Activated naive CD4-positive, alpha-beta T cell treated with anti-CD3 and anti-CD28 coated beads for 36 hours (primary cell): ENCODE measurements at regions not wholly inside any gene's neighbourhood (a gene's known extent, or its start where the extent isn't known, plus 50 kb on each side); places are given as distances from the start of the nearest gene placed in this dataset.

Source experiments
- CTCF ChIA-PET: fragments of 350-600 bp; sonication (Branson Sonifier 250); formaldehyde crosslinking; loops from one replicate; lab custom pipeline; 2021; ENCODE audit warnings: antibody characterized with exemption; lab: Charles Lee
- DNase-seq: peaks from one replicate; pipeline ENCODE4 v3.0.0-alpha.2; 2020
- H3K27ac Mint-ChIP-seq: one replicate; pipeline ENCODE4 v1.8.0; 2021; ENCODE audit warnings: mild to moderate bottlenecking, mixed read lengths
- H3K27me3 Mint-ChIP-seq: one replicate; pipeline ENCODE4 v1.8.0; 2021; ENCODE audit warnings: low read depth, mixed read lengths
- H3K36me3 Mint-ChIP-seq: one replicate; pipeline ENCODE4 v1.8.0; 2021; ENCODE audit warnings: low read depth, mixed read lengths
- H3K4me1 Mint-ChIP-seq: one replicate; pipeline ENCODE4 v1.8.0; 2021; ENCODE audit warnings: low read depth, mixed read lengths
- H3K4me3 Mint-ChIP-seq: one replicate; pipeline ENCODE4 v1.8.0; 2021; ENCODE audit warnings: mild to moderate bottlenecking, moderate library complexity, mixed read lengths
- H3K9me3 Mint-ChIP-seq: one replicate; pipeline ENCODE4 v1.8.0; 2021; ENCODE audit warnings: mixed read lengths
- intact Hi-C: fragments of 100-400 bp; cut with micrococcal nuclease; formaldehyde crosslinking; loops from one replicate; pipeline ENCODE4 v1.15.1; 2023

DNA sequence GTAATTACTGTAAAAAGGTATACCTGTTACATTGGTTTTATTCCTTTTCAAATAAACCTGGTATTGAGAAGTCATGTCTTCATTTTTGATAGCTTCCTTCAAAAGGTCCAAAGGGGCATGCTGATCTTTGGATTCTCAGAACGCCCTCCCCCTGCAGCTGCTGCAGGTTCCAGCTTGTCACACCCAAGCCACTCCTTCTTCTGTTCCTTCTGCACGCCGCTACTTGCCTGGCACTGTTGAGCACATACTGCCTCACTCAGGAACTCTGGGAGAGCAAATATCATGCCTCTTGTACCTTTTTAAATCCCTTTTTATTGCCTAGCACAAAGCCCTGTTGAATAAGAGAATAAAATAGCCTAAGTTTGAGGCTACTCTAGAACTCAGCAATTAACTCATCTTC, 136.9 kb downstream of the BARHL2 start:
- no peak for DNase-seq
- CTCF ChIA-PET: no interaction called here

DNA sequence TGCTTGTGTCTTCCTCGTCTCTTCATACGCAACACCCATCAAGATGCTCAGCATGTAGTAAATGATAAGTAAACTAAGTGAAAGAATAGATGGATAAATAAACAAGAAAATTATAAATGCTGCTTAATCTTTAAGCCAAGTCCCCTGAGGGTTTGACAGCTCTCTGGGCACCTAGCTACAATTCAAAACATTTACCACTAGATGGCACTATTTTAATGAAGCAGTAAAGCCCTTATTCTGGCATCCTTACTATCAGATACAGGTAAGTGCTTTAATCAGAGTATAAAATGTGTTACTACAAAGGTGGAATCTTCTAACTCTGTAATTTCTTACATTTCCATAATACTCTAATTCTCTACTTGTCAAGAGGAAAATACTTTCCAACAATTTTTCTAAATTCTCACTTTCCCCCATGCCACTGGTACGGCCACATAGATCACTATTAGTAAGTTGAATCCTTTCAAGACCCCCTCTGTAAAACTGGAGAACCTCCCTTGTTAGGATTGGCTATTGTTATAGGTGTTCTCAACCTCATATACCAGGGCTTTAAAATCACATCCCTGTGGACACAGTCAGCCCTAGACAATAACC, 137.8 kb downstream of the BARHL2 start:
- H3K27ac Mint-ChIP-seq: no peak overlapping the region
- H3K4me1 Mint-ChIP-seq: no peaks in the 10 kb centered on the region
- H3K9me3 Mint-ChIP-seq: no peaks in the 10 kb centered on the region
- intact Hi-C loops: loop anchor here (1.0 to 5.0 kb wide), 4 partner anchors 385 to 699 kb away; no protein-coding TSS in a partner anchor
- H3K27me3 Mint-ChIP-seq: peaks cover 6% of the 10 kb centered on the region
- no peaks in the 10 kb centered on the region for H3K36me3 Mint-ChIP-seq
- CTCF ChIA-PET: interaction anchor here (0.6 to 1.5 kb wide), 12 partner anchors 8 to 1363 kb away, joined by 3 to 14 read pairs (median 4); no protein-coding TSS in a partner anchor
- no peak for DNase-seq
- no peak overlapping the region for H3K4me3 Mint-ChIP-seq

More for the DNA sequence above, 136.9 kb downstream of the BARHL2 start:
- H3K27ac Mint-ChIP-seq: no peak overlapping the region
- no peaks in the 10 kb centered on the region for H3K9me3 Mint-ChIP-seq
- H3K4me3 Mint-ChIP-seq: no peak overlapping the region
- H3K27me3 Mint-ChIP-seq: peaks cover 6% of the 10 kb centered on the region
- H3K36me3 Mint-ChIP-seq: no peaks in the 10 kb centered on the region
- H3K4me1 Mint-ChIP-seq: no peaks in the 10 kb centered on the region
- intact Hi-C loops: no loop called here

DNA sequence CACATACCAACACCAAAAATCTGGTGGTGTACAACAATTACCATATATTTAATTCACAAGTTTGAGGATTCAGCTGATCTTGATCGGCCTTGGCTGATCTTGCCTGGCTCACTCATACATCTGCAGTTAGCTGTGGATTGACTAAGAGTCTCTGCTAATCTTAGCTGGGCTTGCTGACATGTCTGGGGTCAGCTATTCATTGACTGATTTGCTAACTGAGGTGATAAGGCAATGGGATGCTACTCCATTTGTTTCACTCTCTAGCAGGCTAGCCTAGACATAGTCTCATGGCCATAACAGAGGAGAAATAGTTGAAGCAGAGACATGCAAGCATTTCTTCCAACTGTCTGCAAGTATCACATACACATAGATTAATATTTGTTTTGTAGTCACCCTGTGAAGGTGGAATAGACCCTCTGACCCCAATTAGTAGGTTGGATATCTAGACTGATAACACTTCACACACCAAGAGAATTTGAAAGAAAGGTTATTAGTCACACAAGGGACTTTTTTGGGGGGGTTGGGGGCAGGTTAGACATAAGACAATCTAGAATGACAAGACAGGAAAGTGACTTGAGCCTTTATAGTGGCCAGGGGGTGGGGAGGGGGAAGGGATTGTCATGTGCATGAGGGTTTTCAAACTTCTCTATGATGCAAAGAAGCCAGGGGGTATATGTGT, 142.3 kb downstream of the BARHL2 start:
- Mint-ChIP-seq H3K36me3 (no peaks in the 10 kb centered on the region), H3K27ac (no peak overlapping the region), H3K9me3 (no peaks in the 10 kb centered on the region), H3K4me1 (no peaks in the 10 kb centered on the region), H3K27me3 (peaks cover 4% of the 10 kb centered on the region), H3K4me3 (no peak overlapping the region)
- DNase-seq: no peak
- intact Hi-C loops: loop anchor here (5.0 kb wide), 1 partner anchor 443 kb away; no protein-coding TSS in a partner anchor
- CTCF ChIA-PET: interaction anchor here (0.7 kb wide), 2 partner anchors 15 to 301 kb away, joined by 3 to 4 read pairs; no protein-coding TSS in a partner anchor

DNA sequence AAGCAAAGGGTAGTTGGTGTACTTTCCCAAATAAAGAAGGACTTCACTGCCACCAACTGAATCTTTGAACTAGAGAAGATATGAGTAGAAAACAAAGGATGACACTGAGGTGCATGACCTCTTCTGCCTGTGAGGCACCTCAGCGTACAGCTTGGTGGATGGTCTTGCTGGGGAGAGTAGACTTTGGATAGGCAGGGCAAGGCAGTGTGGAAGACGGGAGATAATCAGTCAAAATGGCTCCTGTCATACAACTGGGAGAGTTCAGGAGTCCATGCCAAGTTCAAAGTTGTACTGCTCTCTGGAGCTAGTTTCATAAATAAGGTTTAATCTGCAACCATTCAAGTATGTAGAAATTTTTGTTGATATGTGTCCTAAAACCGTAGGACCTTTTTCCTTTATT, 143.4 kb downstream of the BARHL2 start:
- Mint-ChIP-seq H3K4me3 (no peak overlapping the region), H3K9me3 (no peaks in the 10 kb centered on the region), H3K36me3 (no peaks in the 10 kb centered on the region), H3K4me1 (no peaks in the 10 kb centered on the region), H3K27me3 (peaks cover 4% of the 10 kb centered on the region), H3K27ac (no peak overlapping the region)
- DNase-seq: no peak
- CTCF ChIA-PET: interaction anchor here (0.6 kb wide), 1 partner anchor 133 kb away, joined by 3 read pairs; no protein-coding TSS in a partner anchor
- intact Hi-C loops: no loop called here

DNA sequence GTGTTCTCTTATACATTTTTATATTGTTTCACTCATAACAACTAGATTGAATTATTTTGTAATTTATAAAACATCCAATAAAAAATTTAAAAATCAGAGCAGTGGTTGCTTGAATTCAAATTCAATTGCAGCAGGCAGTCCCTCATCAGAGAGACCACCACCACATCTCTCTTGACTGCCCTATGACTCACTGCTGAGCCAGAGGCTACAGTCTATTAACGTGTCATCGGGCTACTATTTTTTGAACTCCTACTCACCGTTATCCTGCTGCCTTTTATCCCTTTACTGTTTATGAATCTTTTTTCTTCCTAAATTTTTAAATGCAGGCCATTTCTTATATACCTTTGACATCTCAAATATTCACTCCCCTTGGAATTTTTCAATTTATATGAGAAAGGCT, 144.7 kb downstream of the BARHL2 start:
- H3K36me3 Mint-ChIP-seq: no peaks in the 10 kb centered on the region
- intact Hi-C loops: no loop called here
- peaks cover 4% of the 10 kb centered on the region for H3K27me3 Mint-ChIP-seq
- no peak overlapping the region for H3K27ac Mint-ChIP-seq
- no peak overlapping the region for H3K4me3 Mint-ChIP-seq
- DNase-seq: no peak
- CTCF ChIA-PET: no interaction called here
- no peaks in the 10 kb centered on the region for H3K9me3 Mint-ChIP-seq
- no peaks in the 10 kb centered on the region for H3K4me1 Mint-ChIP-seq

DNA sequence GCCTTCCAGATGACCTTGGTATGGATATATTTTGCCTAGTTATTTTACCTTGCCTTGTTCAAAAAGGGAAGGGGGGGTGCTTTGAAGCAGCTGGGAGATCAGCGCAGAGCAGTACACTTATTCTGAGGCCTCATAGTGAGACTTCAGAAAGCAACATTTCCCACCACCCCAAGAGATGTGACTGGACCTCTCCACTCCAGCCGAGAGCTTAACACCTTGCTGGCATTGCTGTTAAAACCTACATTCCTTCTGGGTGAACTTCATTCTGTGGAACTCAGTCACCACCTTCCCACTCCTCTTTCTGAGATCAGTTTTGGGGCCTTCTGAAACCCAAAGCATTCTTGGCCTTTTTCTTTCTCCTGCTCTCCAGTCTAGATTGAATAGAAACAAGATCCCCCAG, 148.7 kb downstream of the BARHL2 start:
- H3K27ac Mint-ChIP-seq: no peak overlapping the region

DNA sequence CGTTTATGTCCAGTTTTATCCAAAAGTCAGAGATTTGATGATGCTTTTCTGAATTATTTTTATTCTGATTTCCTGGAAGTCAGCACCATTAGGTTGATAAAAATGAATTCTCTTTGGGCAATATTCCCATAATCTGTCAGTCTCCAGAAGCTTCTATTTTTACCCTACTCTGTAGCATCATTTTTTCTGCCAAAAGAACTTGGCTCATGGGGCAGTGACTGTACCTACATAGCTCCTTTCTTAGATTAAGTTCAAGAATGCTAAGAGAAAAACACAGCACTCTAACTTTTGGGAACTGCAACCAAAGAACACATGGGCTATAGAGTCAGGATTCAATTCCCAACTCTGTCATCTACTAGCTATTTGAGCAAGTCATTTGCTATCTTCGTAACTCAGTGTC, 152.9 kb downstream of the BARHL2 start:
- intact Hi-C loops: no loop called here
- no peak for DNase-seq
- no peak overlapping the region for H3K27ac Mint-ChIP-seq
- H3K27me3 Mint-ChIP-seq: peaks cover 4% of the 10 kb centered on the region
- H3K9me3 Mint-ChIP-seq: no peaks in the 10 kb centered on the region
- no peaks in the 10 kb centered on the region for H3K4me1 Mint-ChIP-seq
- no peaks in the 10 kb centered on the region for H3K36me3 Mint-ChIP-seq
- CTCF ChIA-PET: no interaction called here
- no peak overlapping the region for H3K4me3 Mint-ChIP-seq

More for the DNA sequence above, 148.7 kb downstream of the BARHL2 start:
- Mint-ChIP-seq H3K36me3 (no peaks in the 10 kb centered on the region), H3K4me1 (no peaks in the 10 kb centered on the region), H3K4me3 (no peak overlapping the region), H3K9me3 (no peaks in the 10 kb centered on the region), H3K27me3 (peaks cover 8% of the 10 kb centered on the region)
- DNase-seq: no peak
- CTCF ChIA-PET: interaction anchor here (2.0 kb wide), 1 partner anchor 11 kb away, joined by 10 read pairs; no protein-coding TSS in a partner anchor
- intact Hi-C loops: no loop called here

DNA sequence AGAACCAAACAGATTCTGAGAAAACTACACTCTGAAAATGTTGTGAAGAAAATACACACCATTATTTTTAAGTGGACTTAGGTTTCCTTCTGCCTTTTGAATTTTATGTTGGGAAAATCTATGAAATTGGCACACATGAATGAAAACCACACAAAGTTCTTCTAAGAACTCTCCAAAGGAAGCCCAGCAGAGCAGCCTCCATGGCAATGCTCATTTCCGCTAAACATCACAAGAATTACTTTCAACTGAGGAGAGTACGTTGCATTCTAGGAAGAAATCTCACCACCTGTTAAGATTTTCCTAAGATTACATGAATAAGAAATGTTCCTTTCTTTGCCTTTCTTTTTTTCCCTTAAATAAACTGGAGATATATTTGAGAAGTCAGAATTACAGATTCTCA, 154.2 kb downstream of the BARHL2 start:
- H3K4me3 Mint-ChIP-seq: no peak overlapping the region
- peaks cover 6% of the 10 kb centered on the region for H3K27me3 Mint-ChIP-seq
- CTCF ChIA-PET: no interaction called here
- H3K36me3 Mint-ChIP-seq: no peaks in the 10 kb centered on the region
- no peaks in the 10 kb centered on the region for H3K9me3 Mint-ChIP-seq
- intact Hi-C loops: no loop called here
- no peaks in the 10 kb centered on the region for H3K4me1 Mint-ChIP-seq
- no peak overlapping the region for H3K27ac Mint-ChIP-seq
- DNase-seq: no peak

DNA sequence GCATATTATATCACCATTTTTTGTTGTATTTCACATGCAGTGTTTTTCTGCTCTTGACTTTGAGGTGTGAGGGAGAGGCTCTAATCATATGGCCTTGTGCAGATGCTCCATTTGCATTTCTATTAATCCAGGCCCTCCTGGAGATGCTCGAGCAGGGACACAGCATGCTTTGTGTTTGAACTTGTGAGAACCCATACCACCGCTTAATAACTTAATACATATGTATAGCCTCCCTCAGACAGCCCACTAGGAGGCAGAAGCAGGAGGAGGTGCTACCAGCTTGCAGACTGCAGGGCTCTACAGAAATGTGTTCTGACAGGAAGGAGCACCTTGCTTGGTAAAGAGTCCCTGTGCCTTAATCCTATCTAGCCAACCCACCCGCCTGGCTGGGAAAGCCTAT, 155.2 kb downstream of the BARHL2 start:
- Mint-ChIP-seq H3K9me3 (no peaks in the 10 kb centered on the region), H3K27ac (no peak overlapping the region), H3K4me3 (no peak overlapping the region), H3K27me3 (peaks cover 6% of the 10 kb centered on the region), H3K4me1 (no peaks in the 10 kb centered on the region), H3K36me3 (no peaks in the 10 kb centered on the region)
- DNase-seq: no peak
- CTCF ChIA-PET: interaction anchor here (0.5 kb wide), 1 partner anchor 179 kb away, joined by 4 read pairs; no protein-coding TSS in a partner anchor
- intact Hi-C loops: no loop called here

DNA sequence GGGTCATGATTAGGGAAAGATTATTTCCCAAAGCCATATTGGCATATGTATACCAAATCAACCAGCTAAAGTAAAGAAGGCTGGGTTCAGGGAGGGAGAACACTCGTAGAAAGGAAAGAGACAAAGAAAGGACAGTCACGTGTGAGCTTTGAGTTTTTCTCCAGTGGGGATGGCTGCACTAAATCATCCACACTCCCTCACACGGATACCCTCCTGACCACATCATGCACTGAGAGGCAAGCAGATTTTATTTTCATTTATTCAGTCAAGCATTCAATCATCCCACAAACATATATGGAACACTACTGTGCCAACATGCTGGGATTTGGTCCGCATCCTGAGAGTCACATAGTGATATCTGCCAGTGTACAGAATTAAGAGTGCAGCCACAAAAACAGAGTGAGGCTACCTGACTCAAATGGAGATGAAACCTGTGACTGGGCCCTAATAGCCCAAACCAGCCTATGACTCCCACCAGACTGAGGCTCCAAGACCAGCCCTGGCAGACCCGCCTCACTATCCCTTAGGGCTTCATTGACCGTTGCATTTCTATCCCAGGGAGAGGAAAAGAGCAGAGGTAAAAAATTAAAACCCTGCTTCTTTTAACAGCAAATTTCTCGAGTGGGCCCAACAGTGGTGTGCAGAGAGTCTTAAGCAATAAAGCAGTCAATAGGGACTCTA, 155.9 kb downstream of the BARHL2 start:
- DNase-seq: no peak
- CTCF ChIA-PET: interaction anchor here (0.5 kb wide), 1 partner anchor 178 kb away, joined by 4 read pairs; no protein-coding TSS in a partner anchor
- no peaks in the 10 kb centered on the region for H3K36me3 Mint-ChIP-seq
- peaks cover 8% of the 10 kb centered on the region for H3K27me3 Mint-ChIP-seq
- no peaks in the 10 kb centered on the region for H3K9me3 Mint-ChIP-seq
- no peak overlapping the region for H3K27ac Mint-ChIP-seq
- no peak overlapping the region for H3K4me3 Mint-ChIP-seq
- H3K4me1 Mint-ChIP-seq: no peaks in the 10 kb centered on the region
- intact Hi-C loops: no loop called here

DNA sequence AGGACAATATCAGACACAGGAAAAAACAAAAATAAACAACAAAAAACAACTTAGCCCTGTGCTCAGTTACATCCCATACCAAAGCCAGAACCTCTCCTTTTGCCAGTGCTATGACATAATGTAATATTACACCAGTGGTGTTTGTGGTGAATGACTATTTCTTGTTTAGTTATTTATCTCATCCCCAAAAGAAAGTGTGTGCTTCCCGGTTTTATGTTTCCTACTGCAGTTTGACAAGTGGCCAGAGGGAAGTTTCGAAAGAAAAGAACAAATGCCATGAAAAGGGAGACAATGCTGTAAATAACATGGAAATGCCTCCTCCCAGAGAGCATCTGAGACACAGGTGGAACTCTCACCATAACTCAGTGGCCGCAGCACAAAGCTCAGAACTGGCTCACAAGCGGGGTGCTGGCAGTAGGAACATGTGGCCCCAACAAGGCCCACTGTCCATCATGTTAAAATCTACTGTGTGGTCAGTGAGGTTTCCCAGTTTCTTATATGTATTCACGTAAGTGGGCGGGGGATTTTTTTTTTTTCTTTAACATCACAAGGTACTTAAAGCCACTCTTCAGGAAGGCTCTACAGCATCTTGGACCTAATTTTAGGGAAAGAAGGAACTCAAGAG, 158.2 kb downstream of the BARHL2 start:
- no peak overlapping the region for H3K27ac Mint-ChIP-seq
- H3K9me3 Mint-ChIP-seq: no peaks in the 10 kb centered on the region
- intact Hi-C loops: no loop called here
- no peaks in the 10 kb centered on the region for H3K36me3 Mint-ChIP-seq
- CTCF ChIA-PET: no interaction called here
- H3K27me3 Mint-ChIP-seq: peaks cover 5% of the 10 kb centered on the region
- H3K4me1 Mint-ChIP-seq: no peaks in the 10 kb centered on the region
- DNase-seq: no peak
- no peak overlapping the region for H3K4me3 Mint-ChIP-seq

DNA sequence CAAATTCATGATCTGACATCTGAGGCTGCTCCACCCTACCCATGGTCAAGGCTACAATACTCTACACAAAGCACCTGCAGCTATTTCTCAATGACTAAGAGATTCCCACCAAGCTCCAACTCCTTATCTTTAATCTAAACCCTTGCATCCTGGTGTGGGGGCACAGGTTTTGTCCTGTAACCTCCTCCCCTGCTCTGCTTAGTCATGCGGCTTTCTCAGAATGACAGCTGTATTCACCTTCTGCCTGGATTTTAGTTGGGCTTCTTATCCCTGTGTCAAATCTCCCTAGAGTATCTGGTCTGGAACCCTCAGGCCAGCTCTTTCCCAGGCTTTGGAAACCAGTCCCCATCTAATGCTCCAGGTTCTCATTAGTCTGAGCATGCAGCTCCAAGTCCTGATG, 159.0 kb downstream of the BARHL2 start:
- CTCF ChIA-PET: no interaction called here
- H3K4me1 Mint-ChIP-seq: no peaks in the 10 kb centered on the region
- peaks cover 4% of the 10 kb centered on the region for H3K27me3 Mint-ChIP-seq
- no peaks in the 10 kb centered on the region for H3K36me3 Mint-ChIP-seq
- H3K27ac Mint-ChIP-seq: no peak overlapping the region
- no peak overlapping the region for H3K4me3 Mint-ChIP-seq
- H3K9me3 Mint-ChIP-seq: no peaks in the 10 kb centered on the region
- no peak for DNase-seq
- intact Hi-C loops: no loop called here
